Gastroesophageal sphincter (tissue), 4 donors: ENCODE measurements at regions not wholly inside any gene's neighbourhood (a gene's known extent, or its start where the extent isn't known, plus 50 kb on each side); places are given as distances from the start of the nearest gene placed in this dataset.

ENCODE experiments used
- ATAC-seq: fragments of 150-250 bp; one replicate; pipeline ENCODE4 v1.9.1; 2016; ENCODE audit warnings: mild to moderate bottlenecking, moderate library complexity
- H3K27ac ChIP-seq, 4 donors: fragments of 200-600 bp; sonication (generic) in 3 of 4; 1 replicate in 3 of 4; 2 replicates in 1 of 4; pipeline ENCODE4 v1.5.1; 2016 to 2019
- H3K27me3 ChIP-seq: fragments of 200-600 bp; sonication (generic); one replicate; pipeline ENCODE4 v1.5.1; 2019
- H3K36me3 ChIP-seq, 2 donors: fragments of 200-600 bp; sonication (generic); one replicate each; pipeline ENCODE4 v1.5.1; 2019; ENCODE audit warnings: control low read depth in 1 of 2
- H3K4me1 ChIP-seq, 3 donors: fragments of 200-600 bp; sonication (generic); 1 replicate in 2 of 3; 2 replicates in 1 of 3; pipeline ENCODE4 v1.5.1; 2016 to 2019; ENCODE audit warnings: control low read depth in 2 of 3
- H3K4me3 ChIP-seq, 2 donors: fragments of 200-600 bp; sonication (generic); one replicate each; pipeline ENCODE4 v1.5.1; 2019; ENCODE audit warnings: mild to moderate bottlenecking in 1 of 2, moderate library complexity in 1 of 2
- H3K9me3 ChIP-seq, 3 donors: fragments of 200-600 bp; sonication (generic); one replicate each; pipeline ENCODE4 v1.5.1; 2017 to 2019; ENCODE audit warnings: control low read depth in 2 of 3
- EP300 ChIP-seq: sonication (generic); formaldehyde crosslinking; IDR thresholded peaks from one replicate; pipeline ENCODE4 v1.6.1; 2017; ENCODE audit warnings: antibody characterized with exemption, mild to moderate bottlenecking
- POLR2A ChIP-seq, 2 donors: fragments of 450-650 bp; IDR thresholded peaks; one replicate each; pipeline ENCODE4 v1.6.1; 2017; ENCODE audit warnings: antibody characterized with exemption in 2 of 2, mild to moderate bottlenecking in 2 of 2, moderate library complexity in 1 of 2
- POLR2AphosphoS5 ChIP-seq: sonication (generic); formaldehyde crosslinking; IDR thresholded peaks from one replicate; pipeline ENCODE4 v1.6.1; 2017; ENCODE audit warnings: antibody characterized with exemption
- WGBS, 2 donors: methylation state at CpG; one replicate each; pipeline ENCODE4 v1.1.5; 2018; ENCODE audit warnings: low coverage in 1 of 2; 5-methylcytosine and 5-hydroxymethylcytosine counted together
- TF ChIP-seq, protein P1 (sequence below), 4 experiments: fragments of 200-600 bp in 2 of 4; fragments of 450-650 bp in 2 of 4; sonication (generic) in 1 of 4; IDR thresholded peaks; one replicate each; pipeline ENCODE4 v1.5.1; 2017 to 2019; ENCODE audit warnings: antibody characterized with exemption in 4 of 4, mild to moderate bottlenecking in 2 of 4, moderate library complexity in 2 of 4

DNA sequence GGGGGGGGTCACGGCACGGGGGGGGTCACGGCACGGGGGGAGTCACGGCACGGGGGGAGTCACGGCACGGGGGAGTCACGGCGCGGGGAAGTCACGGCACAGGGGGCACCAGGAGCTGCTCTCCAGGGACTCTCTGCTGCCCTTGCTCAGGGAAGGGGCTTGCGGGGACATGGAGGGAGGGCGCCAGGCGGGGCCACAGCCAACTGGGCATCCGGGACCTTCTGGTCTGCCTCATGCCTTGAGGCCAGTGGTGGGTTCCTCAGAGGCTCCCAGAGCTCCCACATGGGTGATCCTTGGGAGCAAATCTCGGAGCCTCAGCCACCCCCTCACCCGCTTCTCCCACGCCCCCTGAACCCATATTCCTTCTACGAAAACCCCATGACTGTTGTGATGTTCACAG is 55.8 kb upstream of the TMEM18 start:
- H3K36me3 ChIP-seq: no peaks in the 10 kb centered on the region
- TF ChIP-seq POLR2AphosphoS5 (no peak), POLR2A (IDR thresholded peaks at IDR 0.05) (no peak), EP300 (no peak)
- TF ChIP-seq, protein P1, sequence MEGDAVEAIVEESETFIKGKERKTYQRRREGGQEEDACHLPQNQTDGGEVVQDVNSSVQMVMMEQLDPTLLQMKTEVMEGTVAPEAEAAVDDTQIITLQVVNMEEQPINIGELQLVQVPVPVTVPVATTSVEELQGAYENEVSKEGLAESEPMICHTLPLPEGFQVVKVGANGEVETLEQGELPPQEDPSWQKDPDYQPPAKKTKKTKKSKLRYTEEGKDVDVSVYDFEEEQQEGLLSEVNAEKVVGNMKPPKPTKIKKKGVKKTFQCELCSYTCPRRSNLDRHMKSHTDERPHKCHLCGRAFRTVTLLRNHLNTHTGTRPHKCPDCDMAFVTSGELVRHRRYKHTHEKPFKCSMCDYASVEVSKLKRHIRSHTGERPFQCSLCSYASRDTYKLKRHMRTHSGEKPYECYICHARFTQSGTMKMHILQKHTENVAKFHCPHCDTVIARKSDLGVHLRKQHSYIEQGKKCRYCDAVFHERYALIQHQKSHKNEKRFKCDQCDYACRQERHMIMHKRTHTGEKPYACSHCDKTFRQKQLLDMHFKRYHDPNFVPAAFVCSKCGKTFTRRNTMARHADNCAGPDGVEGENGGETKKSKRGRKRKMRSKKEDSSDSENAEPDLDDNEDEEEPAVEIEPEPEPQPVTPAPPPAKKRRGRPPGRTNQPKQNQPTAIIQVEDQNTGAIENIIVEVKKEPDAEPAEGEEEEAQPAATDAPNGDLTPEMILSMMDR (IDR thresholded peaks at IDR 0.05): no peak

DNA sequence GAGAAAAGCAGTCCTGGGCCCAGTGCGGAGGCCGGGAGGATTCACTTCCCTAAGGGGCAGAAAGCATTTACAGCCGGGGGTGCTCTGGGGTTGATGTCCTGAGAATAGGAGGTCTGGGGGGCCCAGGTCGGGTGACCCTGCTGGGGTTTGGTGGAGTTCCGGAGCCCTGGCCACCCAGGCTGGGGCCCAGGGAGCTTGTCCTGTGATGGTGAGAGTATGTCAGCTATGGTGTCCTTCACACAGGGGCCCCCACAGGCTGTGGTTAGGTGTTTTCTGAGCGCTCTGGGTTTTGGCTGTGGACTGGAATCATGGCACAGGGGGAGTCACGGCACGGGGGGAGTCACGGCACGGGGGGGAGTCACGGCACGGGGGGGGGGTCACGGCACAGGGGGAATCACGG is 54.5 kb upstream of the TMEM18 start:
- no peak for ATAC-seq
- no CpG with 5 or more reads among the region's 14 CpGs for WGBS, 2 donors
- TF ChIP-seq POLR2A (IDR thresholded peaks at IDR 0.05): no peak
- TF ChIP-seq POLR2AphosphoS5: no peak
- no peak for TF ChIP-seq EP300
- TF ChIP-seq, protein P1 (IDR thresholded peaks at IDR 0.05): no peak

More for the DNA sequence above, 55.8 kb upstream of the TMEM18 start:
- no peaks in the 10 kb centered on the region for H3K4me1 ChIP-seq
- ATAC-seq: no peak
- H3K27me3 ChIP-seq: peaks cover 32% of the 10 kb centered on the region
- H3K9me3 ChIP-seq: no peaks in the 10 kb centered on the region
- H3K27ac ChIP-seq: no peak overlapping the region
- WGBS, 2 donors: 73 to 90% methylated on average over 2 to 10 of the region's 20 CpGs
- H3K4me3 ChIP-seq: no peak overlapping the region

DNA sequence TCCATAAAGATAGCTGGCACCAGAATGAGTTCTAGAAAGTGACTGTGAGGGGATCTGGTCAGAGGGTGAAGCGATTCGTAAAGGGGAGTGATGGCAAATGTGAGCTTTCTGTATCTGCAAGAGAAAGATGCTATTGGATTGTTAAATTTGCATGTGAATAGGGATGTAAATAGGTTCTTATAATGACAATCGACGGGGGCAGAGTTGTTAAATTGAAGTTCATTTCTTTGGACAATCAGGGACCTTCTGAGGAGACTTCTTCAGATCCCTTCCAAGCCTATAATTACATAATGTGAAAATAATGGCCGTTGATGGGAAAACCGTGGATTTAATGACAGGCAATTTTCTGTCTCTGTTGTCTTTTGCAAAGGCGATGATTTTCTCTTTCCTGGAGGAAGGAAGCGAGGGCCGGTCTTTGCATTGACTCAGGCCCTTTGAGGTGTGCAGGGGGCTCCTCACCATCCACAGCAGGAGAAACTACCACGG is 52.2 kb upstream of the TMEM18 start:
- Histone ChIP-seq H3K4me1 (no peaks in the 10 kb centered on the region), H3K9me3 (no peaks in the 10 kb centered on the region), H3K27me3 (peaks cover 21% of the 10 kb centered on the region), H3K36me3 (no peaks in the 10 kb centered on the region), H3K27ac (no peak overlapping the region), H3K4me3 (no peak overlapping the region)
- ATAC-seq: no peak
- TF ChIP-seq, protein P1 (IDR thresholded peaks at IDR 0.05): no peak
- TF ChIP-seq EP300 (no peak), POLR2AphosphoS5 (no peak), POLR2A (IDR thresholded peaks at IDR 0.05) (no peak)
- WGBS, 2 donors: 39 to 64% methylated on average over 7 to 10 of the region's 10 CpGs

More for the DNA sequence above, 54.5 kb upstream of the TMEM18 start:
- Histone ChIP-seq H3K4me3 (no peak overlapping the region), H3K27ac (no peak overlapping the region), H3K27me3 (peaks cover 30% of the 10 kb centered on the region), H3K36me3 (no peaks in the 10 kb centered on the region), H3K9me3 (no peaks in the 10 kb centered on the region), H3K4me1 (no peaks in the 10 kb centered on the region)

DNA sequence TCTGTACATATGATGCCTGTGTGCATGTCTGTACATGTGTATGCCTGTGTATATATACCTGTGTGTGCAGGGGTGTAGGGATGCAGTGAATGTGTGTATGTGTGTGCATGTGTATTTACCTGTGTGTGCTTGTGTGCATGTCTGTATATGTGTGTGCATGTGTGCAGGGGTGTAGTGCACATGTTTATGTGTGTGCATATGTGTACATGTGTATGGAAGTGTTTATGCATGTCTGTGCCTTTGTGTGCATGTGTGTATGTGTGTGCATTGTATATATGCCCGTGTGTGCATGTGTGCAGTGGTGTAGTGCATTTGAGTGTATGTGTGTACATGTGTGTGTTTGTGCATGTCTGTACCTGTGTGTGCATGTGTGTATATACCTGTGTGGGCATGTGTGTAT is 51.0 kb upstream of the TMEM18 start:
- Histone ChIP-seq H3K27ac (no peak overlapping the region), H3K4me3 (no peak overlapping the region), H3K36me3 (no peaks in the 10 kb centered on the region), H3K27me3 (peaks cover 28% of the 10 kb centered on the region), H3K9me3 (no peaks in the 10 kb centered on the region), H3K4me1 (no peaks in the 10 kb centered on the region)
- 89% methylated on average over 1 of the region's 1 CpG; no CpG with 5 or more reads in 1 of the 2 donors for WGBS, 2 donors
- no peak for ATAC-seq
- TF ChIP-seq EP300 (no peak), POLR2A (IDR thresholded peaks at IDR 0.05) (no peak), POLR2AphosphoS5 (no peak)
- TF ChIP-seq, protein P1 (IDR thresholded peaks at IDR 0.05): no peak

DNA sequence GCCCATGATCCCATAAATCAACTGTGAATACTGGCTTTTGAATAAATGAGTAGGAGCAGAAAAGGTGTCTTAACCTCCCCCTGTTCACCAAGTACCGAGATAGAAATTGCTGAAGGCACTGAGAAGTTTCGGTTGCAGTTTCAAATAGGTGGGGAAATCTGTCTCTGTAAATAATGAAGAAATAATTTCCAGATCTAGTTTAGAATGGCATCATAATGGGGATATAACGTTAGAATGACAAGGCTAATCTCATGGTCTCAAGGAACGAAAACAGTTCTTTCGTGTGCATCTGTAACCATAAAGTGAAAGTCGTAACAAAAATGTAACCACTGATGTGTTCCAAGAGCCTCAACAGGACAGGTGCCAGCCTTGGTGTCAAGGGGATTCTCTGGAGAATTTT is 49.9 kb upstream of the TMEM18 start:
- Histone ChIP-seq H3K4me1 (no peaks in the 10 kb centered on the region), H3K27me3 (peaks cover 28% of the 10 kb centered on the region), H3K4me3 (no peak overlapping the region)

More for the DNA sequence above, 49.9 kb upstream of the TMEM18 start:
- WGBS, 2 donors: 70 to 84% methylated on average over 6 of the region's 6 CpGs
- Histone ChIP-seq H3K9me3 (no peaks in the 10 kb centered on the region), H3K27ac (no peak overlapping the region), H3K36me3 (no peaks in the 10 kb centered on the region)
- TF ChIP-seq POLR2A (IDR thresholded peaks at IDR 0.05) (no peak), EP300 (no peak)
- no peak for ATAC-seq
